ENCODE measurements at regions not wholly inside any gene's neighbourhood (a gene's known extent, or its start where the extent isn't known, plus 50 kb on each side); places are given as distances from the start of the nearest gene placed in this dataset.
"Not testable (repeated sequence)": the region's sequence is repeated elsewhere in the genome, so short reads cannot be mapped to it uniquely, and the experiment has no call there.

GRCh38 chr3:16011376-16011775 is 163.1 kb upstream of the GALNT15 start:
- TF ChIP-seq POLR2AphosphoS5 (IDR thresholded peaks at IDR 0.05; ENCODE audit: low read depth, low read length) (no peak), POLR2A (IDR thresholded peaks at IDR 0.05; ENCODE audit: low read depth, low read length) (no peak), TAF1 (IDR thresholded peaks at IDR 0.05; ENCODE audit: borderline replicate concordance, low read depth, low read length) (no peak)
- no peak for DNase-seq (ENCODE audit: insufficient read length)
- no peak for FAIRE-seq

DNA sequence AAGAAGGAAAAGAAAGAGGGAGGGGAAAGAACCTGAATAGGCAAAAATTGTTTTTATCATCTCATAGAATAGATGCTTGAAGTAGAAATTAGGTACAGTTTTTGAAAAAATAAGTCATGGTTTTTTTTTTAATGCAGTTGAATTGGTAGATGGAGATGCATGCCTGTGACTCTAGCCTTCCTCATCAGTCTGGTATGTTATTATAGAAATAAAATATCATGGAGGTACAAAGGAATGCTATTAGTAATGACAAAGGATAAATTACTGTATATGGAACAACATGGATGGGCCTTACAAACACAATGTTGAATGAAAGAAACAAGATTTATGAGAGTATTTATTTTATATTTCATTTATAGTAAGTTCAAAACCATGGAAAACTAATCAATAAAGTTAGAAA is 162.4 kb upstream of the GALNT15 start:
- FAIRE-seq: no peak
- TF ChIP-seq POLR2AphosphoS5 (IDR thresholded peaks at IDR 0.05; ENCODE audit: low read depth, low read length) (no peak), POLR2A (IDR thresholded peaks at IDR 0.05; ENCODE audit: low read depth, low read length) (no peak), TAF1 (IDR thresholded peaks at IDR 0.05; ENCODE audit: borderline replicate concordance, low read depth, low read length) (no peak)

GRCh38 chr3:16013568-16013967 is 160.9 kb upstream of the GALNT15 start:
- TF ChIP-seq POLR2A (IDR thresholded peaks at IDR 0.05; ENCODE audit: low read depth, low read length) (no peak), TAF1 (IDR thresholded peaks at IDR 0.05; ENCODE audit: borderline replicate concordance, low read depth, low read length) (no peak), POLR2AphosphoS5 (IDR thresholded peaks at IDR 0.05; ENCODE audit: low read depth, low read length) (no peak)
- no peak for FAIRE-seq
- DNase-seq (ENCODE audit: insufficient read length): no peak

More for the DNA sequence above, 162.4 kb upstream of the GALNT15 start:
- no peak for DNase-seq (ENCODE audit: insufficient read length)

DNA sequence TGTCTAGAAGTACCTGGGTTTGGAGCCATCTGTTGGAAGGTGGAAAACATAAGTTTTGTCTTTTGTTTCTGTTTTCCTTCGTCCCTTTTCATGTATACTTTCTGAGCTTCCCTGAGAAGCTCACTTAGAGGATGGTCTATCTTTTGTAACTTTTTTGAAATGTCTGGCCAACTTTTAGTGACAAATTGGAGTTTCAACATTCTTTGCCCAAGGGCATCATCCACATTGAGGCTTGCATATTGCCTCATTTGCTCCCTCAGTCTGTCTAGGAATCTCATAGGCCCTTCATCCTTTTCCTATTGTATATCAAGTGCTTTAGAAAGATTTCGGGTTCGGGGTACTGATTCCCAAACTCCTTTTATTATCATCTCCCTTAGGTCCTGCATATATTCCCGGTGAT is 152.7 kb upstream of the GALNT15 start:
- DNase-seq (ENCODE audit: insufficient read length); FAIRE-seq: not testable (repeated sequence)

DNA sequence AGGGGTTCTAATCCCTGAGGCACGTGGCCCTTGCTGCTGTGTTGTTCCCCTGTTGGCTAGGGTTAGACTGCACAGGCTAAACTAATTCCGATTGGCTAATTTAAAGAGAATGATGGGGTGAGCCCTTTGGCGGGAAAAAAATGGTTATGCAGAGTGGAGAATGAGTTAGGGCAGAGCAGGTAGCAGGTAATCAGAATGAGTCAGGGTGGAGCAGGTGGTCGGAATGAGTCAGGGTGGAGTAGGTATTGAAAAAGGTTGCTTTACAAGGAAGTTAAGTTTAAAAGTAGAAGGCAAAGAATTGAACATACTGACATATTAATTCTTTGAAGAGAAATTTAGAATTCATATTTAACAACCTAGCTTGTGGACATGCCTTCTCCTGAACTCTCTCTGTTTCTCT is 150.6 kb upstream of the GALNT15 start:
- FAIRE-seq; DNase-seq (ENCODE audit: insufficient read length): not testable (repeated sequence)

DNA sequence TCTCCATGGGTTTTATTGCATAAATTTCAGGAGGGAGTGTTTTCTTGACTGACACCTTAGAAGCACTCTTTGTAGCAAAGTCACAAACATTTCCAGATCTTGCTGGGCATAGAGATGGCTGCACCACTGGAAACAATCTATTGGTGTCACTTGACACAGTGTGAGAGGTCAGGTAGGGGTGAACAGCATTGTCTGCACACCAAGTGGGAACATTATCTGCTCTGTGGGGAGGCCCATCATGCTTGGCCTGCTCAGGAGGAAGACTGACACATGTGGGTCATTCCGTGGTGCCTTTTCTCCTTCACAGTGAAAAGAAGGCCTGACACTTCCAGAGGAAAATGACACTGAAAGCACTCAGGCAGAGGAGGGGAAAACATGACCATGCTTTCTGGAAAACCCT is 149.9 kb upstream of the GALNT15 start:
- DNase-seq (ENCODE audit: insufficient read length) (no peak), FAIRE-seq (no peak)
- TF ChIP-seq POLR2AphosphoS5 (IDR thresholded peaks at IDR 0.05; ENCODE audit: low read depth, low read length) (no peak), POLR2A (IDR thresholded peaks at IDR 0.05; ENCODE audit: low read depth, low read length) (no peak), TAF1 (IDR thresholded peaks at IDR 0.05; ENCODE audit: borderline replicate concordance, low read depth, low read length) (no peak)

DNA sequence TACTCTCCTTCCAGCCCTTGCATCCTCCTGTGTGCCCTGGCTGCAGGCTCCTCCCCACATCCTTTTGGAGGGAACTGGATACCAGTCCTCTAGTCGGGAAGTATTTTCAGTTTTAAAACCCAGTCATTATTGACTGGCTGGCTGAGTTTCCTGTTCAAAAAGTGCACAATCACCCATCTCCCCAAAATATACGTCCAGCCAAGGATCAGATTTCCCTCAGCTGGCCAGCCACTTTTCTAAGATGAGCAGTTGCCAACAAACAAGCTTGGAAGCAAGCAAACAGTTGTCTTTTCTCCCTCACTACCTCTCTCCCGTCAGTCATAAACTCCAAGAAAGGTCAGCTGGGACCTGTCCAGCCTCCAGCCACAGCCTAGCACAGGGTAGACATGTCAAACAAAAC is 147.7 kb upstream of the GALNT15 start:
- no peak for FAIRE-seq
- no peak for TF ChIP-seq TAF1 (IDR thresholded peaks at IDR 0.05; ENCODE audit: borderline replicate concordance, low read depth, low read length)
- TF ChIP-seq POLR2AphosphoS5 (IDR thresholded peaks at IDR 0.05; ENCODE audit: low read depth, low read length): no peak
- no peak for TF ChIP-seq POLR2A (IDR thresholded peaks at IDR 0.05; ENCODE audit: low read depth, low read length)
- DNase-seq (ENCODE audit: insufficient read length): no peak

GRCh38 chr3:16028604-16029003 is 145.9 kb upstream of the GALNT15 start:
- DNase-seq (ENCODE audit: insufficient read length): no peak
- TF ChIP-seq POLR2AphosphoS5 (IDR thresholded peaks at IDR 0.05; ENCODE audit: low read depth, low read length): no peak
- TF ChIP-seq TAF1 (IDR thresholded peaks at IDR 0.05; ENCODE audit: borderline replicate concordance, low read depth, low read length): no peak
- no peak for TF ChIP-seq POLR2A (IDR thresholded peaks at IDR 0.05; ENCODE audit: low read depth, low read length)
- FAIRE-seq: no peak

DNA sequence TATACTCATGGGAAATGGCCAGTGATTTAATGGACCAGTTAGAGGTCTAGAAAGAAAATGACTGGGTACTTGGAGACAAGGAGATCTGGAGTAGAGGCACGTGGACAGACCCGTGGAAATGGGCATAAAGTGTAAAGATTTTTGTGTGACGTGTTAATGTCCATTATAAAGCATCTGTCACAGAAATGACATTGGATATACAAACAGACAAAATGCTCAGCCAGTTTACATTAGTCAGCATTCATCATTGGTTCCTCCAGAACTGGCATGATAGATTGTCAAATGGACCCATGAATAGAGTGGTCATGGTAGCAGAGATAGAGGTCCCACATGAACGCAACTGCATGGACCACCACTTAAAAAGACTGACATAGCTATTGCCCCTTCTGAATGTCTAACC is 144.1 kb upstream of the GALNT15 start:
- FAIRE-seq (no peak), DNase-seq (ENCODE audit: insufficient read length) (no peak)
- TF ChIP-seq POLR2AphosphoS5 (IDR thresholded peaks at IDR 0.05; ENCODE audit: low read depth, low read length) (no peak), TAF1 (IDR thresholded peaks at IDR 0.05; ENCODE audit: borderline replicate concordance, low read depth, low read length) (no peak), POLR2A (IDR thresholded peaks at IDR 0.05; ENCODE audit: low read depth, low read length) (no peak)

DNA sequence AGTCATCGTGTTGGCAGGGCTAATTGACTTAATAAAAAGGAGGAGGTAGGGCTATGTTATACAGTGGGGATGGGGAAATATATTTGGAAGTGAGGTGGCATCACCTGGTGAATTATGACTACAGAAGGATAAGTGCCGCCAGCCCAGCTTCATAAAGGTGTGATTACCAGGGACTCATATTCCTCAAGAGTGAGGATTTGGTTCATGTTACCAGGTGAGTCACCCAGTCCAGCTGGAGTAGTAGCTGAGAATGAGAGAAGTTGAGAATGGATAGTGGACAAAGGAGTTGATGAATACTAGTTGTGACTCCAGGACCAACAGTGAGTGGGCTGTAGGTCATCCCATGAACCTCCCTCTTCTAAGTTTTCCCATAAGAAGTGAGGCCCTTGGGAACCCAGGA is 143.0 kb upstream of the GALNT15 start:
- no peak for TF ChIP-seq POLR2A (IDR thresholded peaks at IDR 0.05; ENCODE audit: low read depth, low read length)
- no peak for TF ChIP-seq POLR2AphosphoS5 (IDR thresholded peaks at IDR 0.05; ENCODE audit: low read depth, low read length)
- no peak for TF ChIP-seq TAF1 (IDR thresholded peaks at IDR 0.05; ENCODE audit: borderline replicate concordance, low read depth, low read length)
- DNase-seq (ENCODE audit: insufficient read length): no peak
- no peak for FAIRE-seq

- FAIRE-seq (no peak), DNase-seq (ENCODE audit: insufficient read length) (no peak)
- no peak for TF ChIP-seq TAF1 (IDR thresholded peaks at IDR 0.05; ENCODE audit: borderline replicate concordance, low read depth, low read length)
- no peak for TF ChIP-seq POLR2A (IDR thresholded peaks at IDR 0.05; ENCODE audit: low read depth, low read length)
- no peak for TF ChIP-seq POLR2AphosphoS5 (IDR thresholded peaks at IDR 0.05; ENCODE audit: low read depth, low read length)
Measured at GRCh38 chr3:16033889-16034687, 140.4 kb upstream of the GALNT15 start.

GRCh38 chr3:16040991-16041390 is 133.5 kb upstream of the GALNT15 start:
- TF ChIP-seq POLR2A (IDR thresholded peaks at IDR 0.05; ENCODE audit: low read depth, low read length) (no peak), TAF1 (IDR thresholded peaks at IDR 0.05; ENCODE audit: borderline replicate concordance, low read depth, low read length) (no peak), POLR2AphosphoS5 (IDR thresholded peaks at IDR 0.05; ENCODE audit: low read depth, low read length) (no peak)
- FAIRE-seq (no peak), DNase-seq (ENCODE audit: insufficient read length) (no peak)
